Neuronal stem cell (in vitro differentiated cells): ENCODE measurements at regions not wholly inside any gene's neighbourhood (a gene's known extent, or its start where the extent isn't known, plus 50 kb on each side); places are given as distances from the start of the nearest gene placed in this dataset.

Experiments
- DNase-seq: peaks from one replicate; pipeline ENCODE4 v3.0.0-alpha.2; 2013; ENCODE audit warnings: low spot score
- H2AFZ ChIP-seq: one replicate; pipeline ENCODE4 v1.6.1; 2013; ENCODE audit warnings: mild to moderate bottlenecking, low read length, inconsistent platforms
- H2AK5ac ChIP-seq: 2 replicates; pipeline ENCODE4 v1.6.1; 2013; ENCODE audit warnings: low read depth, mild to moderate bottlenecking, inconsistent platforms, low read length, moderate library complexity, mixed read lengths
- H2BK120ac ChIP-seq: 2 replicates; pipeline ENCODE4 v1.6.1; 2013; ENCODE audit warnings: low read depth, mild to moderate bottlenecking, inconsistent platforms, low read length, moderate library complexity, mixed read lengths
- H2BK12ac ChIP-seq: one replicate; pipeline ENCODE4 v1.6.1; 2013; ENCODE audit warnings: low read length, inconsistent platforms
- H2BK15ac ChIP-seq: 2 replicates; pipeline ENCODE4 v1.6.1; 2013; ENCODE audit warnings: mild to moderate bottlenecking, low read length, inconsistent platforms, mixed read lengths
- H2BK5ac ChIP-seq: one replicate; pipeline ENCODE4 v1.6.1; 2013; ENCODE audit warnings: inconsistent platforms, mild to moderate bottlenecking, low read length, moderate library complexity
- H3K14ac ChIP-seq: one replicate; pipeline ENCODE4 v1.6.1; 2013; ENCODE audit warnings: low read length, inconsistent platforms
- H3K18ac ChIP-seq: 2 replicates; pipeline ENCODE4 v1.6.1; 2013; ENCODE audit warnings: low read length, inconsistent platforms
- H3K23ac ChIP-seq: 2 replicates; pipeline ENCODE4 v1.6.1; 2013; ENCODE audit warnings: low read depth, mild to moderate bottlenecking, mixed read lengths, low read length, inconsistent platforms; ENCODE audit not compliant: poor library complexity
- H3K27ac ChIP-seq: replicated peaks from 3 replicates; pipeline ENCODE4 v1.5.1; 2013; ENCODE audit warnings: low read length, inconsistent platforms
- H3K27me3 ChIP-seq, 3 experiments: 2 replicates each; pipeline ENCODE4 v1.6.1; 2013; ENCODE audit warnings: low read length in 3 of 3, mild to moderate bottlenecking in 2 of 3, inconsistent platforms in 1 of 3, low read depth in 1 of 3, mixed read lengths in 1 of 3, moderate library complexity in 1 of 3; ENCODE audit not compliant: control insufficient read depth in 3 of 3, insufficient read depth in 3 of 3
- H3K36me3 ChIP-seq, 2 donors: replicated peaks in 1 of 2; 2 replicates each; pipeline ENCODE4 v1.6.1; 2013; ENCODE audit warnings: low read length in 2 of 2; ENCODE audit not compliant: control insufficient read depth in 2 of 2, insufficient read depth in 2 of 2
- H3K4ac ChIP-seq: 2 replicates; pipeline ENCODE4 v1.6.1; 2013; ENCODE audit warnings: inconsistent platforms, mild to moderate bottlenecking, low read length, moderate library complexity
- H3K4me1 ChIP-seq, 2 donors: 1 replicate in 1 of 2; 2 replicates in 1 of 2; pipeline ENCODE4 v1.6.1; 2013; ENCODE audit warnings: low read length in 2 of 2, low read depth in 1 of 2; ENCODE audit not compliant: control insufficient read depth in 2 of 2, insufficient read depth in 1 of 2
- H3K4me2 ChIP-seq: one replicate; pipeline ENCODE4 v1.6.1; 2013; ENCODE audit warnings: mild to moderate bottlenecking, low read length, inconsistent platforms; ENCODE audit not compliant: insufficient read depth, poor library complexity, severe bottlenecking
- H3K4me3 ChIP-seq, 2 donors: 2 replicates each; pipeline ENCODE4 v1.5.1; 2013; ENCODE audit warnings: low read length in 2 of 2, mild to moderate bottlenecking in 2 of 2, inconsistent platforms in 1 of 2, moderate library complexity in 1 of 2
- H3K79me1 ChIP-seq: one replicate; pipeline ENCODE4 v1.6.1; 2013; ENCODE audit warnings: low read depth, mild to moderate bottlenecking, inconsistent platforms, low read length, moderate library complexity
- H3K9ac ChIP-seq: one replicate; pipeline ENCODE4 v1.6.1; 2013; ENCODE audit warnings: mild to moderate bottlenecking, low read depth, low read length, inconsistent platforms; ENCODE audit not compliant: poor library complexity
- H3K9me3 ChIP-seq, 2 donors: replicated peaks in 1 of 2; 2 replicates each; pipeline versions ENCODE3 to v1.6.1; 2013; ENCODE audit warnings: low read length in 2 of 2, mild to moderate bottlenecking in 2 of 2, inconsistent platforms in 1 of 2, low read depth in 1 of 2, mixed read lengths in 1 of 2, moderate library complexity in 1 of 2; ENCODE audit not compliant: control insufficient read depth in 2 of 2, insufficient read depth in 1 of 2
- H4K8ac ChIP-seq: one replicate; pipeline ENCODE4 v1.6.1; 2013; ENCODE audit warnings: low read depth, mild to moderate bottlenecking, inconsistent platforms, low read length, moderate library complexity
- H4K91ac ChIP-seq: one replicate; pipeline ENCODE4 v1.6.1; 2013; ENCODE audit warnings: low read length, low read depth, mild to moderate bottlenecking, inconsistent platforms; ENCODE audit not compliant: poor library complexity
- WGBS, 2 donors: extraction: QIAGEN DNeasy Blood & Tissue Kit; methylation state at CpG; one replicate each; pipeline ENCODE4 v1.1.7; 2013; ENCODE audit warnings: missing lambda C conversion rate in 2 of 2, mixed read lengths in 1 of 2; ENCODE audit not compliant: insufficient read length in 2 of 2, insufficient replicate concordance in 1 of 2; ENCODE audit errors: extremely low coverage in 2 of 2; 5-methylcytosine and 5-hydroxymethylcytosine counted together

DNA sequence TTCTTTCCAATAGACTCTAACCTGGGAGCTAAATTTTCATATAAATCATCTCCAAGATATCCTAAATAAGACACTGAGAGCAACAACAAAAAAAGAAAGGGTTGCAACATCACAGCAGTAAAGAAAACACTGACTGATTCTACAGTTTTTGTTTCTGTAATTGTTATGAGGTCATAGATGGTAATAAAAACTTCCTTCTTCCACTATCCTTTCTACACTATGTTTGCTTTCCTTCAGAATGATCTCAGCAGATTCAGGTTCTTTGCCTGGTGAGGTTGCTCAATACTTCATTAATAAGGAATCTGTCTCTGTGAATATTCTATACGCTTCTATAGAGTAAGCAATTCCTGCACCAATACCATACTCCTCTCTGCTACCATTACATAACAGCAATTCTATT lies 835.6 kb upstream of the GRAMD2B start:
- DNase-seq, result no peak
- Histone ChIP-seq H2BK120ac (no peak overlapping the region), H3K27ac (no peak overlapping the region), H4K8ac (no peak overlapping the region), H3K27me3 (no peaks in the 10 kb centered on the region), H2BK12ac (no peak overlapping the region), H3K4me3 (no peak overlapping the region), H3K9me3 (no peaks in the 10 kb centered on the region), H4K91ac (no peak overlapping the region), H3K4me1 (peaks cover 0 to 2% of the 10 kb centered on the region in 2 donors), H2BK5ac (no peak overlapping the region), H3K79me1 (no peaks in the 10 kb centered on the region), H3K4me2 (no peak overlapping the region), H3K9ac (no peak overlapping the region), H3K4ac (no peak overlapping the region), H3K14ac (no peak overlapping the region), H2BK15ac (no peak overlapping the region), H3K36me3 (no peaks in the 10 kb centered on the region), H3K23ac (no peak overlapping the region), H3K18ac (no peak overlapping the region), H2AFZ (no peak overlapping the region), H2AK5ac (no peak overlapping the region)
- WGBS, 2 donors, result no CpG with 5 or more reads among the region's 1 CpG

- H2BK120ac ChIP-seq, result no peak overlapping the region
- no peak overlapping the region for H3K4me2 ChIP-seq
- no peaks in the 10 kb centered on the region for H3K79me1 ChIP-seq
- H3K27me3 ChIP-seq, result no peaks in the 10 kb centered on the region
- H2BK5ac ChIP-seq, result no peak overlapping the region
- no peak overlapping the region for H3K9ac ChIP-seq
- H2AFZ ChIP-seq, result no peak overlapping the region
- H2BK12ac ChIP-seq, result no peak overlapping the region
- H3K36me3 ChIP-seq, result no peaks in the 10 kb centered on the region
- H2AK5ac ChIP-seq, result no peak overlapping the region
- H3K23ac ChIP-seq, result no peak overlapping the region
- no peak overlapping the region for H4K8ac ChIP-seq
- H3K4me3 ChIP-seq, result no peak overlapping the region
- H3K18ac ChIP-seq, result no peak overlapping the region
- no CpG with 5 or more reads among the region's 3 CpGs for WGBS, 2 donors
- H3K4ac ChIP-seq, result no peak overlapping the region
- H3K27ac ChIP-seq, result no peak overlapping the region
- no peaks in the 10 kb centered on the region for H3K9me3 ChIP-seq
- no peak overlapping the region for H2BK15ac ChIP-seq
- DNase-seq, result no peak
- no peak overlapping the region for H3K14ac ChIP-seq
- no peak overlapping the region for H4K91ac ChIP-seq
- H3K4me1 ChIP-seq, result peaks cover 0 to 4% of the 10 kb centered on the region in 2 donors
These were observed 830.4 kb upstream of the GRAMD2B start for GRCh38 chr5:125592856-125593255.

- H3K18ac ChIP-seq, result no peak overlapping the region
- H3K4me2 ChIP-seq, result no peak overlapping the region
- H3K9ac ChIP-seq, result no peak overlapping the region
- no peak overlapping the region for H2BK12ac ChIP-seq
- H3K4me3 ChIP-seq, result no peak overlapping the region
- no peaks in the 10 kb centered on the region for H3K9me3 ChIP-seq
- no peak overlapping the region for H2BK5ac ChIP-seq
- WGBS, 2 donors, result no CpG with 5 or more reads among the region's 6 CpGs
- no peak overlapping the region for H4K8ac ChIP-seq
- no peak overlapping the region for H3K4ac ChIP-seq
- H3K27me3 ChIP-seq, result no peaks in the 10 kb centered on the region
- no peak overlapping the region for H3K23ac ChIP-seq
- no peak overlapping the region for H2AK5ac ChIP-seq
- DNase-seq, result no peak
- no peak overlapping the region for H3K14ac ChIP-seq
- H2AFZ ChIP-seq, result peak overlapping the region; percentile 73
- H3K4me1 ChIP-seq, result peaks cover 0 to 4% of the 10 kb centered on the region in 2 donors
- H2BK15ac ChIP-seq, result no peak overlapping the region
- H3K79me1 ChIP-seq, result no peaks in the 10 kb centered on the region
- no peak overlapping the region for H2BK120ac ChIP-seq
- H4K91ac ChIP-seq, result no peak overlapping the region
- no peak overlapping the region for H3K27ac ChIP-seq
- no peaks in the 10 kb centered on the region for H3K36me3 ChIP-seq
These were observed 828.1 kb upstream of the GRAMD2B start for GRCh38 chr5:125595095-125595494.

- no peak overlapping the region for H2BK12ac ChIP-seq
These were observed 827.4 kb upstream of the GRAMD2B start for GRCh38 chr5:125595845-125596244.

More at GRCh38 chr5:125595845-125596244, 827.4 kb upstream of the GRAMD2B start:
- Histone ChIP-seq H3K27ac (no peak overlapping the region), H3K9ac (no peak overlapping the region), H4K8ac (no peak overlapping the region), H3K4me1 (peaks cover 1 to 4% of the 10 kb centered on the region in 2 donors), H3K4me2 (no peak overlapping the region), H3K9me3 (no peaks in the 10 kb centered on the region), H3K4me3 (no peak overlapping the region), H3K4ac (no peak overlapping the region), H3K36me3 (no peaks in the 10 kb centered on the region), H2AK5ac (no peak overlapping the region), H3K23ac (no peak overlapping the region), H2BK5ac (no peak overlapping the region), H2AFZ (peak overlapping the region; percentile 73), H2BK120ac (no peak overlapping the region), H2BK15ac (no peak overlapping the region), H3K79me1 (no peaks in the 10 kb centered on the region), H3K14ac (no peak overlapping the region), H3K27me3 (no peaks in the 10 kb centered on the region), H4K91ac (no peak overlapping the region), H3K18ac (no peak overlapping the region)
- WGBS, 2 donors, result no CpG with 5 or more reads among the region's 3 CpGs
- no peak for DNase-seq
